Middle frontal gyrus (tissue), 1 donor: ENCODE measurements at regions not wholly inside any gene's neighbourhood (a gene's known extent, or its start where the extent isn't known, plus 50 kb on each side); places are given as distances from the start of the nearest gene placed in this dataset.

Source experiments
- DNase-seq: peaks from one replicate; pipeline ENCODE4 v3.0.0-alpha.2; 2015; ENCODE audit warnings: low spot score; ENCODE audit errors: extremely low spot score

DNA sequence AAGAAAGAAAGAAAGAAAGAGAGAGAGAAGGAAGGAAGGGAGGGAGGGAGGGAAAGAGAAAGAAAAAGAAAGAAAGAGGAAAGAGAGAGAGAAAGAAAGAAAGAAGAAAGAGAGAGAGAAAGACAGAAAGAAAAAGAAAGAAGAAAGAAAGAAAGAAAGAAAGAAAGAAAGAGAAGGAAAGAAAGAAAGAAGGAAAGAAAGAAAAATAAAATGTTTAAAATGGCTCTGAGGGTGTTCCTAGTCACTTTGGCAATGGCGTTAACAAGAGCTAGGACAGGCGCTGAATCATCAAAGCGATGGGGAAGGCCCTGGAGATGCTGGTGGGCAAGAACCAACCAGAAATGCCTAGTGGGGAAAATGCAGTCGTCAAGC lies 77.8 kb upstream of the GPC1 start:
- DNase-seq = no peak

DNA sequence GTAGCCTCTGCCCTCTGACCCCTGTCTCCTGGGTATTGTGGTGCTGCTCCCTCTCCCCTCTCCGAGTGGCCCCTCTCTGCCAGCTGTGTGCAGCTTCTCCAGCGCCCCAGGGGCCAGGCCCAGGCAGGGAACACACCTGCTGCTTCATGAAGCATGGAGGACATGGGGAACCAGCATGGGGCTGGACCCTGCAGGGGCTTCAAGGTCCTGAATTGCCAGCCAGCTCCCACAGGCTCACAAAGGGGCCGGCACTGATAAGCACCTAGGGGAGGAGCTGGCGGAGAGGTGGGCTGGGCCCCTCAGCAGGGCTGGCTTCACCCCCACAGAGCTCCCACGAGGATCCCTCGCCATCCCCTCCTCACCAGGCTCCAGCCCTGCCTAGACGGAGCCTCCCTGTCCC lies 77.4 kb upstream of the GPC1 start:
- no peak for DNase-seq

DNA sequence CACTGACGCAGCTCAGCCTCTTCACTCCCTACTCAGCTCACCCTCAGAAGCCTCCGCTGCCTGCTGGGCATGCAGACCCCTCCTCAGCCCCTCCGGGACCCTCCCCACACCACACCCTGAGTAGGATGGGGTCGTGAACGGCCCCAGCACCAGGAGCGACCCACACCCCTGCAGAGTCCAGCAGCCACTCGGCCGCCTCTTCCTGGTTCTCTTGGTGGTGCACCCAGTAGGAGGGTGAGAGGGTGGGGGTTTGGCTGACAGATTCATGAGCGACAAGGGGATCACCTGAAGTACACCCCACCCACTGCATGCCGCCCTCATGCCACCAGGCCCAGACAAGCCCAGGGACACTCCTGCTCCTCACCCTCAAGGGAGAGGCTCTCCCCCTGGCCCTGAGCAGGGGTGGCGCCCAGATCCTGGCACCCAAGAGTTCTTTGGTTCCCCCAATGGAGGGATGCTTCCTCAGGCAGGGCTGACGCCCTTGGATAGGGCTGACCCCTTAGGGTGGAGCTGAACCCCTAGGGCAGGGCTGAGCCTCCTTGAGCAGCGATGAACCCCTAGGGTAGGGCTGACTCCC lies 76.6 kb upstream of the GPC1 start:
- DNase-seq = no peak

DNA sequence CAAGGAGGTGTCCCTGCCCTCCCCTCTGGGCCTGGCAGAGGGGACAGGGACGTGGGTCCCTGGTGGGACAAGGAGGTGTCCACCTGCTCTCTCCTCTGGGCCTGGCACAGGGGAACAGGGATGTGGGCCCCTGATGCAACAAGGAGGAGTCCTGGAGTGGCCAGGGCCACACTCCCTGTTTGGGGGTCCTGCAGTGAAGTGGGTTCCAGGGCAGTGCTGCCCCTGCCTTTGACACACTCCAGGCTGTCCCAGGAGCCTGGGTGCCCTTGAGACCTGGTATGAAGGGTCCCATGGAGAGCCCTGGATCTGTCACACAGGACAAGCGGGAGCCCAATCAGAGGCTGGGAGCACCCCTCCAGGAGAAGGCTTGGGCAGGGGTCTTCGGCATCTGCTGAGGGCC lies 75.8 kb upstream of the GPC1 start:
- no peak for DNase-seq

DNA sequence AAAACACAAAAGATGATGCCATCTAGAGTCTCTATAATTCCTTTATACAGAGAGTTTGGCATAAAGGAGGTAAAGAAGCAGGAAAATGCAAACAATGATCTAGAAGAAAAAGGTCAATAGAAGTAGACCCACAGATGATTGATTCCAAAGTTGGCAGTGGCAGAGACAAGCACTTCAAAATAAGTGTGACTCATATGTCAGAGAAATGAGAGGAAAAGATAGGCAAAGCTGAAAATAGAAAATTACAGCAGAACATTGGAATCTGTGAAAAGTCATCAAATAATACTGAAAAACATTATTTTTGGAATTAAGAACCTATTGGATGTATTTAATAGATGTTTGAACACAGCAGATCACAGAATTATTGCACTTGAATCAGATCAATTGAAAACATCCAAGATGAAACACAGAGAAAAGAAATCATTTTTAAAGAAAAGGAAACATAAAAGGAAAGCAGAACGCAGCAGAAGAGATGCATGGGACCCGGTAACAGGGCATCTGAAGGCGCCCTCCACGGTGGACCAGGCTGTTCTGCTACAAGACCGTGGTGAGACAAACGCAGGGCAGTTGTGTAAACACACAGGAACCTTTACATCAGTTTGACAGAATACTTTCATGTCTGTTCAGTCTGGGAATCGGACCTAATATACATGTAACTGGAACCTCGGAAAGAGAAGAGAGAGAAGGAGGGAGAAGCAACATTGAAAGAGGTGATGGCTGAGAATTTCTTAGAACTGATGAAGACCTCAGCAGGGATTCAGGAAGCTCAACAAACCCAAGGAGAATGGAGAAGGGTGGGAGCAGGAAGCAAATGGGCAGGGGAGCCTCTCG lies 74.6 kb upstream of the GPC1 start:
- no peak for DNase-seq

DNA sequence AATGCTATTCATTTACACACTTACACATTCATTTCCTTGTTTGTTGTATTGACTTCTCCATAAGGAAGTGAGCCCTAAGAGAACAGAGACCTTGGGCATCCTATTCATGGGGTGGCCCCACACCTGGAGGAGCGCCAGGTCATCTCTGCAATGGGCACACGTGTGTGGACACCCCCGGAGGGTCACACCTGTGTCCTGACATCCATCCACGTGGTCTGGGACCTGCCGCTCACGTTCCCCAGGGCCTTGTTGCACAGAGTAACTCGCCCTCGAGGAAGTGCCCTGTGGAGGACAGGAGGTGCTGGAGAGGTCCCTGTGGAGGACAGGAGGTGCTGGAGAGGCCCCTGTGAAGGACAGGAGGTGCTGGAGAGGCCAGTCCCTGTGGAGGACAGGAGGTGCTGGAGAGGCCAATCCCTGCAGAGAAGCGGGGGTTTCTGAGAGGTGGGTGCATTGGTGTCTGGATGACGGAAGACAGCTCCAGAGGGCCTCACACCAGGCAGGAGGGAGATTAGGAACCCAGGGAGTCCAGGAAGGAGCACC lies 73.2 kb upstream of the GPC1 start:
- DNase-seq = no peak

DNA sequence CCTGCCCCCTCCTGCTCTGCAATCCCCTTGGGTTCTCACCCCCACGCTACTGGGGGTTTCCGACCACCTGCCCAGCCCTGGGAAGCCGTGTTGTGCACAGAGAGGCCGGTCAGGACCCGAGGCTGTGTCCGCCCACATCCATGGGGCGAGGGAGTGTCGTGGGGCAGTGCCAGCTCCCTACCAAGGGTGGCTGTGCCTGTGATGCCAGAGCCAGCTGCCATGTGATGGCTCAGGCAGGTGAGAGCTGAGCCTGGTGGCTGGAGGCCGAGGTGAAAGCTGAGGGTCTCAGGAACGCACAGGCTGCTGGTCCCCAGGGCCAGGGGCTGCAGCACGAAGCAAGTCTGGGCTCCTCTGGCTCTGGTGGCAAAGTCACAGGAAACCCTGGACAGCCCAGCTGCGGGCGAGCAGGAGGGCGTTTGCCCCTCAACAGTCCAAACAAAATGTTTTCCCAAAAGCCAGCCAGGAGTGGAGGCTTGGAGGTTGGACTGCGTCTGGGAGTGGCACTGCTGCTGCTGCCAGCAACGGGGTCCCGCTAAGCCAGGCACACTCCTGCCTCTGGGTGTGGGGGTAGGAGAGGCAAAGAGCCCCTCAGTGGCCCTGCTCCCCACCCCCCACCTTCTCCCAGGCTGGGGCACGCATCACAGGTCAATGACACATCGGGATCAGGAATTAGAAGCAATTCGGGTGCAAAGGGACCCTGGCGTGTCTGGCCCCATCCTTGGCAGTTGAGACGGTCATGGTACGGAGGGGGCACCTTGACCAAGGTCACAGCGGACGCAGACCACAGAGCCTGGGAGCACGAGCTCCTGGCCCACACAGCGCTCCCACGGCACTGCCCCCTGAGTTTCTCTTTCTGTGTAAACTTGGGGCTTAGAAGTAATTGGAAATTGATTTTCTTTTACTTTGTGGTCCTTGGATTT lies 72.4 kb upstream of the GPC1 start:
- no peak for DNase-seq

DNA sequence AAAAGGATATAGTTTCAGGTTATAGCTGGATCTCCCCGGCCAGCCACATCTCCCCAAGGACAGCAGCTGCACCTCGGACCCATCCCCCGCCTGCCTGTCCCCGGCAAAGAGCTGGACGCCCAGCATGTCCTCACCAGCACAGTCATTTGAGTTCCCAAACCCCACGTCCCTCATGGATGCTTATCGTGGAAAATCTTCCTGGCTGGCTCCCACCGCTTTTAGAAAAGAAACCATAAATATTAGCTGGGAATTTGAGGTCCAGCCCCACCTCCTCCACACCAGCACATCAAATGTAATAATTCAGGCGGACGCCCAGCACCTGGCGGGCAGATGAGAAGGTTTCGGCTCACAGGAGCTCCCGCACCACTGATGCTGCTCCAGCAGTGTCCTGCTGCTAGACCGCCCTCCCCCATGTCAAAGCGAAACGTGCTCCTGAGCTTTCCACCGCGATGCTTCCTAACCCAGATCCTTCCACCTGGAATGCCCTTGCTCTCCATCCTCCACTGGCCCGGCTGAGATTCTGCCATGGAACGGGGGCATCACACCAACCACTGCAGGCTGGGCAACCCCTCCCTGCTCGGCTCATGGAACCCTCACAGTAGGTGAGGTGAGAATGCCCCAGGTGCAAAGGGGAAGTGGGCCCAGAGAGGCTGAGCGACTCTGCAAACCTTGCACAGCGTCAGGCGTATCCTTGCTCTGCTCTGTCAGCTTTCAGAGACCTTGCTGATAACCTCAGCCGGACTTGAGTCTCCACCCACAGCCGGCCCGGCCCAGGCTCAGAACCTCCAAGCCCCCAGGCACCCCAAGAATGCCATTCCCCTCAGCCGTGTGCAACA lies 71.5 kb upstream of the GPC1 start:
- no peak for DNase-seq

DNA sequence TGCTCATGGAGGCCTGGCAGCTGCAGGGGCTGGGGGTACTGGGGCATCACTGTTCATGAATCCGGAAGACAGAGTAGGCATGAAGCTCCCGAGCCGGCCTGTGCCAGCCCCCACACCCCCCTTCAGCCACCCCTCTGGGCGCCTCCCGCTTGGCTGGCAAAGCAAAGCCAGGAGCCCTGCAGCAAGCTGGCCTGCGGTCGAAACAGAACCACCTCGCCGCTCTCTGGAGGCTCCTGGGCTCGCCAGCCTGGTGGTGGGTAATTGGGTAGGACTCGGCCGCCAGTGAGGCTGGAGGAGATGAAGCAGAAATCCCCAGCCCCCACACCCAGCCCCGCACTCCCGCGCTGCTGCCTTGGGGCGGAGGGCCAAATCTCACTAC lies 70.9 kb upstream of the GPC1 start:
- no peak for DNase-seq

DNA sequence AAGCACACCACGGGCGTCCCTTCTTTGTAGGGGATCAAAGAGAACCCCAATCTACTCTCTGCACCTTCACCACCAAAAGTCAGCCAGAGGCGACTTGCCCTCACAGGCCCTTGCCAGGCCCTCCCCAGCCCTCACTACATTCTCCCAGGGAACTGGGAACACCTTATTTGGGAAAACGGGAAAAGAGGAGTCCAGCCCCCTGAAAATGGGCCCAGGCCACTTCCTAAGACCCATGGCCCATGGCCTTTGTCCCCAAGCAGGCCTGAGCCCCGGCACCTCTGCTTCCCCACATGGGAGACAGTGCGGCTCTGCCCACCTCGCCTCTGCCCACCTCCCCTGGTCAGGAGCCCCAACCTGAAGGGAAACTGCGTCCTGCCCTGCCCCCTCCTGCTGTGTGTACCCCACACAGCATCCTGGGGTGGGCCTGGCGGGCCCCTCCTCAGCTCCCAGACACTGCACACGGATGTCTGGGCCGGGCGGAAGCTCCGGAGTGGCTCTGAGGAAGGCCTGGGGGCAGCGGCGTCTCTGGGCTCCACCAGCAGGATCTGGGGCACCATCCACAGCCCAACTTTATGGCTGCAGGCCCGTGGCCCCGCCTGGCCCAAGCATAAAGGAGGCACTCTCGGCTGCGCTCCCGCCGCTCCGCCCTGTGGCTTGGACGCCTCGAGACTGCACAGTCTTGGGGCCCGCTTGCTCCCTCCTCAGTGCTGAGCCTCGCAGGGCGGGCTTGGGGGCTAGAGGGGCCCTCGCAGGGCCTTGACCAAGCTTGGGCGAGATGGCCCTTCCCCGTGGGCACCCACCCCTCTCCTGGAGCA lies 70.3 kb upstream of the GPC1 start:
- no peak for DNase-seq

DNA sequence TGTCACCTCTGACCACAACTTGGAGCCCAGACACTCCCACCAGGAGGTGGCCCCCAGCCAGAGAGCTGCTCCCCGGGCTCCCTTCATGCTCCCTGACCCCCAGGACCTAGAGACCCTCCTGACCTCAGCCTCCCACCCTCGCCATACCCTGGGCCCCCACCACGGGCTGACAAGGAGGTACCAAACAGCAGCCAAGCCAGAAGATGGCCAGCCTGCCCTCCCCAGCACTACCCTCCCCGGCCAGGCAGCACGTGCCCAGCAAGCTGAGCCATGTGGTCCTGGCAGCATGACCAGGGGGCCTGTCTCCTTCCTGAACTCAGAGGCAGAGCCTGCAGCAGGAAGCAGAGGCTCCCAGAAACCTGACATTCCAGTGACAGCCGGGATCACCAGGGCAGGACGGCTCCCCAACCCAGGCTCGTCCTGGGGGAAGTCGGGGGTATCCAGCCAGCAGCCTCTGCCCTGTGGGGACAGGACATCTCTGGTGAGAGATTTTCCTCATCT lies 69.4 kb upstream of the GPC1 start:
- DNase-seq = no peak

DNA sequence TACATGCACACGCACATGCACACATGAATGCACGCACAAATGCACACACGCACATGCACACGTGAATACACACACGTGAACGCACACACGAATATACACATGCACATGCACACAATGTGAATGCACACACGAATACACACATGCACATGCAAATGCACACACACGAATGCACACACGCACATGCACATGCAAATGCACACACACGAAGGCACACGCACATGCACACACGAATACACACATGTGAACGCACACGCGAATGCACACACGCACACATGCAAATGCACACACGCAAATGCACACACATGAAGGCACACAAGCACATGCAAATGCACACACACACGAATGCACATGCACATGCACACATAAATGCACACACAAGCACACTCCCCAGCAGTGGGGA lies 68.6 kb upstream of the GPC1 start:
- no peak for DNase-seq

DNA sequence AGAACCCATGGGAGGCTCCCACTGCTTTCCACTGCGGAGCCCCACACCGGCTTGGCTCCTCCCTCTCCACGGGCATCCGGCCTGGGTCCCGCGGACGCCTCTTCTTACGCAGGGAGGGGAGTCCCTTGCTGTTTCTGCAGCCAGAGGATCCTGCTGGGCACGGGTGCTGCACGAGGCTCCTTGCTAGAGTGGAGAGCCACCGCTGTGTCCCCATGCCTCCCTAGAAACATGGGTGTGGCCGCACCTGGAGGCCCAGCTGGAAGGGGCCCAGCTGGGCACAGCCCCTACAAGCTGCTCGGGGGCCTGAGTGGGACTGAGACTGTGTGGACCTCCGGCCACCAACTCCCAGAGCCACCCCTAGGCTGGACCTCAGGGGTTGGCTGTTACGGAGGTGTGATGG lies 67.7 kb upstream of the GPC1 start:
- DNase-seq = no peak

DNA sequence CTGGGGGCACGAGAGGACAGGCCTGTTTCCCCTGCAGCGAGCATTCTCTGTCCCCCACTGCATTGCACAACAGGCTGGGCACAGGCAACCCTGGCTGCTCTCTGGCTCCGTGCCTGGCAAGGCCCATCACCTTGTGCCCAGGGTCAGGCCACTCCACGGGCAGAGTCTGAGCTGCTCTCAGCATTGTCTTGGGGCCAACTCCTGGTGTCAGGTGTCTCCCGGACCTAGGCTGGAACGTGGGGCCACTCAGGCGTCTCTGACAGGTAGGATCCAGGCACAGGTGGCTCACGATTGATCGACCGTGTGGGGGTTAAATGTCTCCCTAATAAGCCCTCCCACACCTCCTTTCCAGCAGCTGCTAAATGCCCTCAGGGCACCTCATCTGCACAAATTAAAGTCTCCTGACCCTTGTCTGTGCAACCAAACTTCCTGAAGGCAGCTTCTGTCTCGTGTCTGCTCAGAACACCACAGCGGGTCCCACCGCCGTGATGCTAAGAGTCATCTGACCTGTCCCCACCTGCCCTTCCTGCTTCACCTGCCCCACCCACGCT lies 66.6 kb upstream of the GPC1 start:
- no peak for DNase-seq

DNA sequence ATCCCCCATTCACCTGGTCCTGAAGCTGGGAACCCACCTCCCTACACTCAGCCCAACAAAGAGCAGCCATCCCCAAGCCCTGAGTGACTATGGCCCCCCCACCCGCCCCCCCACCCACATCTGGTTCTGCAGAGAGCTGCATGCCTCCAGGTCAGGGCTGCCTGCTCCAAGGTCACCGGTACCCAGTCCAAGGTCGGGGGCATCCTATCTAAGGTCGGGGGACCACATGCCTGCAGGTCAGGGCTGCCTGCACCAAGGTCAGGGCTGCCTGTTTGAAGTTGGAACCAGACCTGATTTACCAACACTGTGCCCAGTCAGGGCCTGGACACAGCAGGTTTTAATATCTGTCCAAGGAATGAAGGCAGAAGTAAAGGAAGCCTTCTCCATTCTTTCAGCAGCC lies 66.1 kb upstream of the GPC1 start:
- no peak for DNase-seq

DNA sequence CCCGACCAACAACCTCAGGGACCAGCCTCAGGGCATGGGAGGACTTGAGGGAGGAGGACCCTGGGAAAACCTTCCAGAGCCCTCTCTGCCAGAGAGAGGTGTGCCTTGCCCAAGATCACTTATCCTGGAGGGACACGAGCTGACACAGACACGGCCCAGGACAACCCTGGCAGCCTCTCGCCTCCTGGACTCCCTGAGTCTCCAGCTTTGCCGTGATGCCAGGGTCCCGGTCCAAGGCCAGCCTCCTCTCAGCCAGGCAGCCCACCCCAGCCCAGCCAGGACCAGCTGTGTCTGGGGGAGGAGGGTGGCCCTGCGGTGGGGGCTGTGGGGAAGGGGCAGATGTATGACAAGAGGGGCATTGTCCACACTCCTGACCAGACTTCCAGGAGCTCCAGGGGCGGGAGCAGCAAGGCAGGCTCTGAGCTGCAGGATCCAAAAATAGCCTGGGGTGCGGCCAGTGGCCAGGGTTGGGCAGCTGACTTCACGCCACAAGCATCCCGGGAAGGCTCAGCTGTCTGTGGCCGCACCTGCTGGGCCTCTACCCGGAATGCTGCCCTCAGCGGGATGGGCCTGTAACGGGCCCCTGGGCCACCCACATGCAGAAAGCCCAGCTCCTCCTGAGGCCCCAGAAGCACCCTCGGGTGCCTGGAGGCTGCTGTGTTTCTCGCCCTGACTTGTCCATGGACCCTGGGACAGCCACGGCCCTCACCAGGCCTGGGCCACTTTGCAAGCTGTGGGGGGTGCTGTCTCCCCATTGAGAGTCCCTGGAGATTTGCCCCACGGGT lies 65.5 kb upstream of the GPC1 start:
- DNase-seq = no peak

DNA sequence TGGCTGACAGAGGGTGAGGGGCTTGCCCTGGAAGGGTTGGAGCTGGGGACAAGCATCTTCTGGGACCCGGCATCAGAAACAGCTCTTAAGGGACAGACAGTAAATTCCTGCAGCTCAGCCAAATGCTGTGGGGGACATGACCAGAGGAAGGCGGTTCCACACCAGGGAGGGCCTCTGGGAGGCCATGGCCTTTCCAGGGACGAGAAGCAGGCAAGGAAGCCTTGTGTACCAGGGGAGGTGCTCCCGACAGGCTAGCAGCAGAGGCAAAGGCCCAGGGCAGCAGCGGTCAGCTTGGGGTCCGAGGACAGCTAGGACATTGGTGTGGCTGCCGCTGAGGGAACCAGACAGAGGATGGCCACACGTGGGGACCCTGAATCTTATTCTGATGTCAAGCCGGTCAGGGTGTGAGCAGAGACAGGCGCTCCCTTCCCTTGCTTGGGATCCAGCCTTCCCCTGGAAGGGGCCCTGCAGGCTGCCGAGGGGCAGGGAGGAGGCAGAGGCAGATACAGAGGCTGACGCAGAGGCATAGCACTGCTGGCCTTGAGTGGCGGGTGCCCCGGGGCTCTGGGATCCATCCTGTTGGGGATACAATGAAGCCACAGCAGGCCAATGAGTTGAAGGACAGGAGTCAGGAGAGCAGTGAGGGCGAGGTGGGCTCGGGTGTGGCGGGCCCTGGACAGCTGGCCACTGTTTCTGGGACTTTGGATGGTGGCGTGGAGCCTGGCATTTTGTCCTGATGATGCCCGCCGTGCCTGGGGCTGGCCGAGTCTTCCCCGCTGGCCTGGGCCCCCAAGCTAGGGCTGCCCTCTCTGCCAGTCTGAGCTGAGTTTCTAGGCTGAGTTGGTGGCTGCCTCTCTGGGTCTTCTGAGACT lies 64.1 kb upstream of the GPC1 start:
- DNase-seq = no peak

DNA sequence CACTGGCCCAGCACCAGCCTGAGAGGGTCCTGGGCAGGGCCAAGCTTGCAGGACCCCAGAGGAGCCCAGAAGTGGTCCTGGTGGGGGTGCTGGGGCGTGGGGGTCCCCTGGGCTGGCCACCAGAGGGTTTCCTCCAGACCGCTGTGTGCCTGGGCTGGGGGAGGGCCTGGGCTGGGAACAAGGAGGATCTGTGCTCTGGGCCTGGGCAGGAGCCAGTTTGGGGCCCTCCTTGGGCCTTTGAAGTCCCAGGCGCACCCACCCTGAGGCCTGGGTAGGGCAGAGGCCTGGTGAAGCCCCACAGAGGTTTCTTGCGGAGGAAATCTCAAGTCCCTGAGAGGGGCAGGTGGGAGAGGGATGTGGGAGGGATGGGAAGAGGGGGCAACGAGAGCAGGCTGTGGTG lies 63.4 kb upstream of the GPC1 start:
- DNase-seq = no peak
